A549 (cell line): ENCODE measurements at regions not wholly inside any gene's neighbourhood (a gene's known extent, or its start where the extent isn't known, plus 50 kb on each side); places are given as distances from the start of the nearest gene placed in this dataset.

Source experiments
- ATAC-seq, 2 experiments: fragments of 200-7000 bp in 1 of 2; fragments of >200 bp in 1 of 2; cut with Nextera tagmentation in 1 of 2; cut with Tn5 transposase in 1 of 2; 3 replicates each; pipeline versions ENCODE4 v1.8.0 to v1.9.1; 2018 to 2020; ENCODE audit warnings: mild to moderate bottlenecking in 1 of 2, moderate library complexity in 1 of 2
- CTCF ChIA-PET: fragments of 300-600 bp; sonication (Branson Sonifier 250); formaldehyde crosslinking; extraction: SDS; loops from one replicate; lab custom pipeline; 2021; ENCODE audit warnings: antibody characterized with exemption, inconsistent platforms; lab: Yijun Ruan, JAX
- POLR2A ChIA-PET: fragments of 350-600 bp; formaldehyde crosslinking; extraction: SDS; loops from one replicate; lab custom pipeline; 2021; ENCODE audit warnings: antibody characterized with exemption, inconsistent platforms; lab: Yijun Ruan, JAX
- DNase-seq, 2 experiments: peaks; one replicate each; pipeline versions ENCODE4 v3.0.0 to v3.0.0-alpha.2; 2011 to 2016; ENCODE audit warnings: low read depth in 1 of 2, low spot score in 1 of 2
- FAIRE-seq: peaks from 2 replicates; lab custom pipeline; 2011; peaks lifted over from hg19 to GRCh38; lab: Jason Lieb, UNC
- H3K27ac ChIP-seq, 2 experiments: fragments of >200 bp; sonication (Bioruptor Twin); formaldehyde crosslinking; 3 replicates each; pipeline ENCODE4 v1.5.1; 2016 to 2017
- H3K4me1 ChIP-seq: fragments of >200 bp; sonication (Bioruptor Twin); formaldehyde crosslinking; 3 replicates; pipeline ENCODE4 v1.6.1; 2016
- H3K4me2 ChIP-seq: fragments of >200 bp; sonication (Bioruptor Twin); formaldehyde crosslinking; 3 replicates; pipeline ENCODE4 v1.6.1; 2016
- H3K4me3 ChIP-seq: fragments of >200 bp; sonication (Bioruptor Twin); formaldehyde crosslinking; 3 replicates; pipeline ENCODE4 v1.5.1; 2016
- H3K9me3 ChIP-seq: fragments of >200 bp; sonication (Bioruptor Twin); formaldehyde crosslinking; 3 replicates; pipeline ENCODE4 v1.6.1; 2016
- BHLHE40 ChIP-seq: IDR thresholded peaks from 2 replicates; pipeline ENCODE4 v1.6.1; 2012; ENCODE audit warnings: low read depth, low read length, inconsistent platforms
- CBX8 ChIP-seq: fragments of 200-600 bp; sonication (generic); IDR thresholded peaks from 2 replicates; pipeline ENCODE4 v1.6.1; 2016
- CEBPB ChIP-seq, 2 experiments: fragments of >200 bp in 1 of 2; sonication (Bioruptor Twin) in 1 of 2; formaldehyde crosslinking in 1 of 2; IDR thresholded peaks; 2 replicates each; pipeline ENCODE4 v1.6.1; 2012 to 2016
- CHD2 ChIP-seq: fragments of 150-350 bp; IDR thresholded peaks from 2 replicates; pipeline ENCODE4 v1.6.1; 2014; ENCODE audit warnings: low read length; ENCODE audit not compliant: partially characterized antibody
- CHD4 ChIP-seq: fragments of 200-600 bp; sonication (generic); IDR thresholded peaks from 2 replicates; pipeline ENCODE4 v1.6.1; 2016; ENCODE audit warnings: antibody characterized with exemption, mild to moderate bottlenecking, borderline replicate concordance
- EP300 ChIP-seq, 2 experiments: fragments of >200 bp; sonication (Bioruptor Twin); formaldehyde crosslinking; IDR thresholded peaks; 2 replicates in 1 of 2; 3 replicates in 1 of 2; pipeline ENCODE4 v1.6.1; 2016 to 2017
- ESRRA ChIP-seq: fragments of 150-350 bp; IDR thresholded peaks from 2 replicates; pipeline ENCODE4 v1.6.1; 2014; ENCODE audit warnings: mild to moderate bottlenecking, low read length, borderline replicate concordance
- FOSL2 ChIP-seq, 2 experiments: fragments of 450-650 bp in 1 of 2; fragments of >200 bp in 1 of 2; sonication (Bioruptor Twin) in 1 of 2; formaldehyde crosslinking; IDR thresholded peaks; 2 replicates each; pipeline versions ENCODE4 v1.5.0 to v1.6.1; 2016 to 2020; ENCODE audit warnings: mild to moderate bottlenecking in 1 of 2, moderate library complexity in 1 of 2
- HDAC2 ChIP-seq: fragments of 200-600 bp; sonication (generic); IDR thresholded peaks from 2 replicates; pipeline ENCODE4 v1.6.1; 2016
- HMGXB4 ChIP-seq: fragments of 250-450 bp; sonication (Bioruptor Pico); IDR thresholded peaks from 2 replicates; pipeline ENCODE4 v1.5.0; 2021; ENCODE audit warnings: mild to moderate bottlenecking, moderate library complexity, borderline replicate concordance
- HOXA7 ChIP-seq: fragments of 250-450 bp; sonication (Bioruptor Pico); IDR thresholded peaks from 2 replicates; pipeline ENCODE4 v1.5.0; 2020; ENCODE audit warnings: mild to moderate bottlenecking, moderate library complexity
- HOXB13 ChIP-seq: fragments of 250-450 bp; sonication (Bioruptor Pico); IDR thresholded peaks from 2 replicates; pipeline ENCODE4 v1.5.0; 2020; ENCODE audit warnings: low read depth, mild to moderate bottlenecking, moderate library complexity
- HOXB5 ChIP-seq: fragments of 250-450 bp; sonication (Bioruptor Pico); IDR thresholded peaks from 2 replicates; pipeline ENCODE4 v1.5.0; 2020; ENCODE audit warnings: mild to moderate bottlenecking, moderate library complexity
- JUN ChIP-seq, 2 experiments: fragments of >200 bp; sonication (Bioruptor Twin); formaldehyde crosslinking; IDR thresholded peaks; 2 replicates in 1 of 2; 3 replicates in 1 of 2; pipeline ENCODE4 v1.6.1; 2016 to 2017
- KDM5A ChIP-seq: fragments of 200-600 bp; sonication (generic); IDR thresholded peaks from 2 replicates; pipeline ENCODE4 v1.6.1; 2016; ENCODE audit warnings: antibody characterized with exemption, mild to moderate bottlenecking
- NFE2L2 ChIP-seq: fragments of 150-350 bp; conservative IDR thresholded peaks from 2 replicates; pipeline ENCODE4 v1.6.1; 2014; ENCODE audit warnings: low read length
- NR3C1 ChIP-seq: fragments of >200 bp; sonication (Bioruptor Twin); formaldehyde crosslinking; IDR thresholded peaks from 3 replicates; pipeline ENCODE4 v1.6.1; 2017
- PHF8 ChIP-seq: fragments of 200-600 bp; sonication (generic); IDR thresholded peaks from 2 replicates; pipeline ENCODE4 v1.6.1; 2016; ENCODE audit warnings: low read depth, mild to moderate bottlenecking, antibody characterized with exemption, moderate library complexity, borderline replicate concordance
- POLR2A ChIP-seq: IDR thresholded peaks from 2 replicates; pipeline ENCODE4 v1.6.1; 2012; ENCODE audit warnings: mild to moderate bottlenecking, low read length
- POLR2AphosphoS2 ChIP-seq: conservative IDR thresholded peaks from 2 replicates; pipeline ENCODE4 v1.6.1; 2012; ENCODE audit warnings: low read length, improper control_type of control experiment, inconsistent platforms
- RCOR1 ChIP-seq: fragments of 150-350 bp; IDR thresholded peaks from 2 replicates; pipeline ENCODE4 v1.6.1; 2014; ENCODE audit warnings: antibody characterized with exemption, low read length, low read depth
- RFX5 ChIP-seq: fragments of 450-650 bp; IDR thresholded peaks from 2 replicates; pipeline ENCODE4 v1.7.1; 2014; ENCODE audit warnings: antibody characterized with exemption, mild to moderate bottlenecking, moderate library complexity
- RNF2 ChIP-seq: fragments of 200-600 bp; sonication (generic); IDR thresholded peaks from 2 replicates; pipeline ENCODE4 v1.6.1; 2016; ENCODE audit warnings: low read depth, mild to moderate bottlenecking, antibody characterized with exemption, moderate library complexity, borderline replicate concordance
- SMC3 ChIP-seq: fragments of >200 bp; sonication (Bioruptor Twin); formaldehyde crosslinking; IDR thresholded peaks from 3 replicates; pipeline ENCODE4 v1.6.1; 2018; ENCODE audit warnings: inconsistent platforms
- TFCP2L1 ChIP-seq: fragments of 250-450 bp; sonication (Bioruptor Pico); IDR thresholded peaks from 2 replicates; pipeline ENCODE4 v1.5.0; 2021; ENCODE audit warnings: mild to moderate bottlenecking
- ZNF302 ChIP-seq: fragments of 250-450 bp; sonication (Bioruptor Pico); IDR thresholded peaks from 2 replicates; pipeline ENCODE4 v1.9.0; 2021; ENCODE audit warnings: inconsistent platforms, mild to moderate bottlenecking, moderate library complexity
- WGBS: methylation state at CpG from one replicate; pipeline ENCODE4 v1.1.6; 2017; ENCODE audit errors: missing lambda C conversion rate; 5-methylcytosine and 5-hydroxymethylcytosine counted together
- TF ChIP-seq, protein P1 (sequence below): fragments of 150-350 bp; IDR thresholded peaks from 2 replicates; pipeline ENCODE4 v1.6.1; 2014; ENCODE audit warnings: low read depth, mild to moderate bottlenecking, low read length
- TF ChIP-seq, protein P2 (sequence below): IDR thresholded peaks from 2 replicates; pipeline ENCODE4 v1.6.1; 2012; ENCODE audit warnings: low read depth, borderline replicate concordance
- TF ChIP-seq, protein P3 (sequence below): IDR thresholded peaks from 2 replicates; pipeline ENCODE4 v1.6.1; 2012
- TF ChIP-seq, protein P4 (sequence below): fragments of >200 bp; sonication (Bioruptor Twin); formaldehyde crosslinking; IDR thresholded peaks from 3 replicates; pipeline ENCODE4 v1.5.1; 2016

DNA sequence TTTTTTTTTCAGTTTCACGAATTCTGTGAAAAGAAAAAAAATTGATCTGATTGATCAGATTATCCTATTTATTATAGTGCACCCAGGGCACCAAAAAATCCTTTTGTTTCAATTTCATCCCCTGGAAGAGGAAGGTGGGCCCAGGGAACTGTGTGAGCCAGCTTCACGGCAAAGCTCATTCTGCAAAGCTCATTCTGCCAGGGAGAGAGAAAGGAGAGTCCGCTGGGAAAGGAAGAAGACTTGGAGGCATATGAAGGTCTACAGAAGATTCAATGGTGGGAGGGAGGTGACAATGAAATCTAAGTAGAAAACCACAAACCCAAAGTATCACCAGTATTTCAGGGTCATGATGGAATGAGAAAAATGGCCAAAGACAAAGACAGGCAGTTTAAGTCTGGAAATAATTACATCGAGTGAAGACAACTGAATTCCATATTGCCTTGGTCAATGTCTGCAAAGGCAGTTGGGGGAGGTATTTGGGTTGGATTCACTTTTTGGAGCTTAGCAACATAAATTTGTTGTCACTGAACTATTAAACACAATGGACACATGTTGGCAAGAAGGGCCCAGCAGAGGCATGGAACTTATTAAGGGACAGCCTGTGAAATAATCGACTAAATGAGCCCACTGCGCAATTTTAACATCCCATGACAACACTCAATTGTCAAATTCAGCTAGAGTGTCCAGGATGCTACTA, 587.8 kb upstream of the MKI67 start (continued):
- TF ChIP-seq EP300 (IDR thresholded peaks at IDR 0.05), result no peak

GRCh38 chr10:128714644-128715415, 588.6 kb upstream of the MKI67 start:
- no peaks in the 10 kb centered on the region for H3K4me1 ChIP-seq
- TF ChIP-seq RNF2, result no peak
- TF ChIP-seq JUN (IDR thresholded peaks at IDR 0.05), result no peak
- TF ChIP-seq HOXB13, result no peak
- TF ChIP-seq HDAC2, result no peak
- TF ChIP-seq FOSL2 (IDR thresholded peaks at IDR 0.05), result no peak
- no peak for TF ChIP-seq FOSL2 (CRISPR knock-in tag; IDR thresholded peaks at IDR 0.05)
- no peak for TF ChIP-seq RCOR1
- no peak for TF ChIP-seq SMC3
- TF ChIP-seq, protein P1, sequence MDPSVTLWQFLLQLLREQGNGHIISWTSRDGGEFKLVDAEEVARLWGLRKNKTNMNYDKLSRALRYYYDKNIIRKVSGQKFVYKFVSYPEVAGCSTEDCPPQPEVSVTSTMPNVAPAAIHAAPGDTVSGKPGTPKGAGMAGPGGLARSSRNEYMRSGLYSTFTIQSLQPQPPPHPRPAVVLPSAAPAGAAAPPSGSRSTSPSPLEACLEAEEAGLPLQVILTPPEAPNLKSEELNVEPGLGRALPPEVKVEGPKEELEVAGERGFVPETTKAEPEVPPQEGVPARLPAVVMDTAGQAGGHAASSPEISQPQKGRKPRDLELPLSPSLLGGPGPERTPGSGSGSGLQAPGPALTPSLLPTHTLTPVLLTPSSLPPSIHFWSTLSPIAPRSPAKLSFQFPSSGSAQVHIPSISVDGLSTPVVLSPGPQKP, result no peak
- no peak for TF ChIP-seq BHLHE40
- no peak for TF ChIP-seq CBX8
- no peak for TF ChIP-seq PHF8
- no peak for TF ChIP-seq HOXA7 (CRISPR knock-in tag)
- TF ChIP-seq, protein P2, sequence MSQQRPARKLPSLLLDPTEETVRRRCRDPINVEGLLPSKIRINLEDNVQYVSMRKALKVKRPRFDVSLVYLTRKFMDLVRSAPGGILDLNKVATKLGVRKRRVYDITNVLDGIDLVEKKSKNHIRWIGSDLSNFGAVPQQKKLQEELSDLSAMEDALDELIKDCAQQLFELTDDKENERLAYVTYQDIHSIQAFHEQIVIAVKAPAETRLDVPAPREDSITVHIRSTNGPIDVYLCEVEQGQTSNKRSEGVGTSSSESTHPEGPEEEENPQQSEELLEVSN, result no peak
- TF ChIP-seq, protein P3, sequence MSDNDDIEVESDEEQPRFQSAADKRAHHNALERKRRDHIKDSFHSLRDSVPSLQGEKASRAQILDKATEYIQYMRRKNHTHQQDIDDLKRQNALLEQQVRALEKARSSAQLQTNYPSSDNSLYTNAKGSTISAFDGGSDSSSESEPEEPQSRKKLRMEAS, result no peak
- no peak for TF ChIP-seq ESRRA
- no peak for TF ChIP-seq KDM5A
- no peak for TF ChIP-seq TFCP2L1 (CRISPR knock-in tag)
- TF ChIP-seq HOXB5 (CRISPR knock-in tag), result no peak
- no peak for TF ChIP-seq ZNF302 (CRISPR knock-in tag)
- TF ChIP-seq, protein P4, sequence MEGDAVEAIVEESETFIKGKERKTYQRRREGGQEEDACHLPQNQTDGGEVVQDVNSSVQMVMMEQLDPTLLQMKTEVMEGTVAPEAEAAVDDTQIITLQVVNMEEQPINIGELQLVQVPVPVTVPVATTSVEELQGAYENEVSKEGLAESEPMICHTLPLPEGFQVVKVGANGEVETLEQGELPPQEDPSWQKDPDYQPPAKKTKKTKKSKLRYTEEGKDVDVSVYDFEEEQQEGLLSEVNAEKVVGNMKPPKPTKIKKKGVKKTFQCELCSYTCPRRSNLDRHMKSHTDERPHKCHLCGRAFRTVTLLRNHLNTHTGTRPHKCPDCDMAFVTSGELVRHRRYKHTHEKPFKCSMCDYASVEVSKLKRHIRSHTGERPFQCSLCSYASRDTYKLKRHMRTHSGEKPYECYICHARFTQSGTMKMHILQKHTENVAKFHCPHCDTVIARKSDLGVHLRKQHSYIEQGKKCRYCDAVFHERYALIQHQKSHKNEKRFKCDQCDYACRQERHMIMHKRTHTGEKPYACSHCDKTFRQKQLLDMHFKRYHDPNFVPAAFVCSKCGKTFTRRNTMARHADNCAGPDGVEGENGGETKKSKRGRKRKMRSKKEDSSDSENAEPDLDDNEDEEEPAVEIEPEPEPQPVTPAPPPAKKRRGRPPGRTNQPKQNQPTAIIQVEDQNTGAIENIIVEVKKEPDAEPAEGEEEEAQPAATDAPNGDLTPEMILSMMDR, result no peak
- CTCF ChIA-PET, result interaction anchor here (0.6 kb wide), 2 partner anchors 1183 to 1410 kb away, joined by 3 read pairs; no protein-coding TSS in a partner anchor
- ATAC-seq, result no peak
- 4% methylated on average over 12 of the region's 12 CpGs for WGBS
- no peak for FAIRE-seq
- H3K27ac ChIP-seq, result no peak overlapping the region
- H3K9me3 ChIP-seq, result no peaks in the 10 kb centered on the region
- DNase-seq, result no peak
- H3K4me2 ChIP-seq, result no peak overlapping the region
- no peak overlapping the region for H3K4me3 ChIP-seq
- POLR2A ChIA-PET, result no interaction called here

GRCh38 chr10:128716181-128716580, 590.0 kb upstream of the MKI67 start:
- CTCF ChIA-PET, result no interaction called here
- Histone ChIP-seq H3K27ac (no peak overlapping the region), H3K4me2 (no peak overlapping the region), H3K4me3 (no peak overlapping the region), H3K4me1 (no peaks in the 10 kb centered on the region), H3K9me3 (no peaks in the 10 kb centered on the region)
- TF ChIP-seq HOXA7 (CRISPR knock-in tag) (no peak), CEBPB (IDR thresholded peaks at IDR 0.05) (no peak), CHD4 (no peak), HOXB13 (no peak), RFX5 (no peak), EP300 (IDR thresholded peaks at IDR 0.05) (no peak), CHD2 (no peak), POLR2A (no peak), POLR2AphosphoS2 (no peak), NFE2L2 (no peak), BHLHE40 (no peak), NR3C1 (no peak), HMGXB4 (CRISPR knock-in tag) (no peak)
- TF ChIP-seq, protein P3, result no peak
- ATAC-seq, result no peak
- WGBS, result 36% methylated on average over 7 of the region's 9 CpGs
- POLR2A ChIA-PET, result no interaction called here
- DNase-seq, result no peak
- FAIRE-seq, result no peak
